Panc1 (cell line): ENCODE measurements at regions not wholly inside any gene's neighbourhood (a gene's known extent, or its start where the extent isn't known, plus 50 kb on each side); places are given as distances from the start of the nearest gene placed in this dataset.

Experiments used
- ATAC-seq: fragments of 200-7000 bp; cut with Tn5 transposase; 2 replicates; pipeline ENCODE4 v1.9.1; 2020; ENCODE audit warnings: mild to moderate bottlenecking, moderate library complexity
- BruUV-seq: library from RNA; stranded (reverse); fragments of 400-500 nt; replicated peaks from 2 replicates; lab custom pipeline; 2021; lab: Mats Ljungman, UMichigan
- CTCF ChIA-PET: fragments of 300-600 bp; sonication (Branson Sonifier 250); formaldehyde crosslinking; loops from one replicate; lab custom pipeline; 2022; ENCODE audit warnings: antibody characterized with exemption; lab: Charles Lee
- POLR2A ChIA-PET: fragments of 300-600 bp; sonication (Branson Sonifier 250); formaldehyde crosslinking; loops from one replicate; lab custom pipeline; 2022; ENCODE audit warnings: antibody characterized with exemption; lab: Charles Lee
- DNase-seq: peaks from one replicate; pipeline ENCODE4 v3.0.0-alpha.2; 2010; ENCODE audit warnings: low read depth, low spot score
- H3K27ac ChIP-seq: 2 replicates; pipeline ENCODE4 v1.5.1; 2011; ENCODE audit warnings: mild to moderate bottlenecking, low read length, inconsistent platforms
- H3K27me3 ChIP-seq: fragments of 200-500 bp; sonication (Bioruptor generic); 2 replicates; pipeline ENCODE4 v1.6.0; 2014; ENCODE audit warnings: low read length, inconsistent platforms; ENCODE audit not compliant: control insufficient read depth, insufficient read depth
- H3K36me3 ChIP-seq: fragments of 200-500 bp; sonication (Bioruptor generic); 2 replicates; pipeline ENCODE4 v1.5.1; 2014; ENCODE audit warnings: inconsistent platforms, mild to moderate bottlenecking, low read length, moderate library complexity; ENCODE audit not compliant: control insufficient read depth, insufficient read depth
- H3K4me1 ChIP-seq: 2 replicates; pipeline ENCODE4 v1.5.1; 2011; ENCODE audit warnings: inconsistent platforms, mild to moderate bottlenecking, low read length, moderate library complexity; ENCODE audit not compliant: control insufficient read depth, insufficient read depth
- H3K4me3 ChIP-seq, 2 experiments: 2 replicates each; pipeline ENCODE4 v1.5.1; 2011 to 2012; ENCODE audit warnings: low read depth in 2 of 2, low read length in 2 of 2, mild to moderate bottlenecking in 2 of 2, inconsistent platforms in 1 of 2, moderate library complexity in 1 of 2
- H3K9me3 ChIP-seq: fragments of 200-500 bp; sonication (Bioruptor generic); 2 replicates; pipeline ENCODE4 v1.5.1; 2014; ENCODE audit warnings: low read depth, mild to moderate bottlenecking, inconsistent platforms, low read length, moderate library complexity; ENCODE audit not compliant: control insufficient read depth, insufficient read depth
- POLR2AphosphoS5 ChIP-seq: IDR thresholded peaks from 2 replicates; pipeline ENCODE4 v1.6.1; 2012; ENCODE audit warnings: mild to moderate bottlenecking, low read depth, low read length, moderate library complexity
- SIN3A ChIP-seq: IDR thresholded peaks from 2 replicates; pipeline ENCODE4 v1.6.1; 2012; ENCODE audit warnings: low read depth, mild to moderate bottlenecking, low read length, moderate library complexity, borderline replicate concordance; ENCODE audit not compliant: insufficient read depth
- TCF7L2 ChIP-seq: IDR thresholded peaks from 2 replicates; pipeline ENCODE4 v1.6.1; 2011; ENCODE audit warnings: mild to moderate bottlenecking, low read depth, low read length, inconsistent platforms
- in situ Hi-C: cut with HindIII; loops from 2 replicates; pipeline ENCODE4 v1.10.0; 2016; ENCODE audit warnings: low sequenced_read_pairs, low pct_unique_long_range_greater_than_20kb
- intact Hi-C: fragments of 100-400 bp; cut with micrococcal nuclease; formaldehyde crosslinking; loops from one replicate; pipeline ENCODE4 v1.10.0; 2022; ENCODE audit not compliant: unreplicated experiment
- TF ChIP-seq, protein P1 (sequence below), 2 experiments: IDR thresholded peaks; 2 replicates each; pipeline ENCODE4 v1.6.1; 2011 to 2012; ENCODE audit warnings: low read depth in 2 of 2, control low read depth in 1 of 2, low read length in 1 of 2, mild to moderate bottlenecking in 1 of 2, moderate library complexity in 1 of 2; ENCODE audit not compliant: insufficient read depth in 1 of 2
- TF ChIP-seq, protein P2 (sequence below): fragments of 450-650 bp; IDR thresholded peaks from 2 replicates; pipeline ENCODE4 v1.5.1; 2017; ENCODE audit warnings: mild to moderate bottlenecking

DNA sequence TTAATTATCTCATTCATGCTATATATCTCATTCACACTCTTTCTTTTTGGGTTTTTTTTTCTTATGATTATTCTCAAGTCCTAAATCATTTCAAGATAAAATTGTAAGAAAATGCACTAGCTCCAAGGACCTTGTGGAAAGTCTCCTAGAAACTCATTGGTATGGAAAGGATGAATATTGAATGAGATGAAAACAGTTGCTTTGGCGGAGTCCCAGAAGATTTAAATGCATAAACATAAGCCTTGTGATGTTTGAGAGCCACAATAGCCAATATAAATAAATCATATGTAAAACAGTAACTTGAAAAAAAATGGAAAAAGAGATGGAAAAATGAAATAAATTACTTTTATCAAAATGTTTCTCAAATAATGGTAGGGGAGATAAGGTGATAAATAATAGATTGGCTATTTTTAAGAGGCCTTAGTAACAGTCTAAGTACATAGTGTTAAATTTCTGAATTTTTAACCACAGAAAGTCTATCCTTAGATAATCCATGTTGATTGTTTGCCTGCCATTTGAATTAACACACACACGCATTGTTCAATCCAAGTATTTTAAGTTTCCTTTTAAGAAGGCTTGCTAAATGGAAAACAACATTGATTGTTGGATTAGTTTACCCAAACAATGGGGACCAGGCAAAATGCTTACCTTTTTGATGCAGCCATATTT lies 81.1 kb upstream of the CD2AP start:
- DNase-seq (no peak), ATAC-seq (no peak)
- Histone ChIP-seq H3K36me3 (no peaks in the 10 kb centered on the region), H3K9me3 (no peaks in the 10 kb centered on the region), H3K27me3 (no peaks in the 10 kb centered on the region), H3K4me3 (no peak overlapping the region), H3K27ac (no peak overlapping the region), H3K4me1 (no peaks in the 10 kb centered on the region)
- BruUV-seq: no TSS peak
- intact Hi-C loops: no loop called here
- CTCF ChIA-PET: no interaction called here
- POLR2A ChIA-PET: no interaction called here
- in situ Hi-C loops: no loop called here
- TF ChIP-seq SIN3A: no peak
- TF ChIP-seq POLR2AphosphoS5: no peak
- TF ChIP-seq, protein P1, sequence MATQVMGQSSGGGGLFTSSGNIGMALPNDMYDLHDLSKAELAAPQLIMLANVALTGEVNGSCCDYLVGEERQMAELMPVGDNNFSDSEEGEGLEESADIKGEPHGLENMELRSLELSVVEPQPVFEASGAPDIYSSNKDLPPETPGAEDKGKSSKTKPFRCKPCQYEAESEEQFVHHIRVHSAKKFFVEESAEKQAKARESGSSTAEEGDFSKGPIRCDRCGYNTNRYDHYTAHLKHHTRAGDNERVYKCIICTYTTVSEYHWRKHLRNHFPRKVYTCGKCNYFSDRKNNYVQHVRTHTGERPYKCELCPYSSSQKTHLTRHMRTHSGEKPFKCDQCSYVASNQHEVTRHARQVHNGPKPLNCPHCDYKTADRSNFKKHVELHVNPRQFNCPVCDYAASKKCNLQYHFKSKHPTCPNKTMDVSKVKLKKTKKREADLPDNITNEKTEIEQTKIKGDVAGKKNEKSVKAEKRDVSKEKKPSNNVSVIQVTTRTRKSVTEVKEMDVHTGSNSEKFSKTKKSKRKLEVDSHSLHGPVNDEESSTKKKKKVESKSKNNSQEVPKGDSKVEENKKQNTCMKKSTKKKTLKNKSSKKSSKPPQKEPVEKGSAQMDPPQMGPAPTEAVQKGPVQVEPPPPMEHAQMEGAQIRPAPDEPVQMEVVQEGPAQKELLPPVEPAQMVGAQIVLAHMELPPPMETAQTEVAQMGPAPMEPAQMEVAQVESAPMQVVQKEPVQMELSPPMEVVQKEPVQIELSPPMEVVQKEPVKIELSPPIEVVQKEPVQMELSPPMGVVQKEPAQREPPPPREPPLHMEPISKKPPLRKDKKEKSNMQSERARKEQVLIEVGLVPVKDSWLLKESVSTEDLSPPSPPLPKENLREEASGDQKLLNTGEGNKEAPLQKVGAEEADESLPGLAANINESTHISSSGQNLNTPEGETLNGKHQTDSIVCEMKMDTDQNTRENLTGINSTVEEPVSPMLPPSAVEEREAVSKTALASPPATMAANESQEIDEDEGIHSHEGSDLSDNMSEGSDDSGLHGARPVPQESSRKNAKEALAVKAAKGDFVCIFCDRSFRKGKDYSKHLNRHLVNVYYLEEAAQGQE (IDR thresholded peaks at IDR 0.05; ENCODE audit: insufficient read depth in 1 of 2, low read depth in 2 of 2, low read length in 1 of 2): no peak
- TF ChIP-seq TCF7L2: no peak
- TF ChIP-seq, protein P2, sequence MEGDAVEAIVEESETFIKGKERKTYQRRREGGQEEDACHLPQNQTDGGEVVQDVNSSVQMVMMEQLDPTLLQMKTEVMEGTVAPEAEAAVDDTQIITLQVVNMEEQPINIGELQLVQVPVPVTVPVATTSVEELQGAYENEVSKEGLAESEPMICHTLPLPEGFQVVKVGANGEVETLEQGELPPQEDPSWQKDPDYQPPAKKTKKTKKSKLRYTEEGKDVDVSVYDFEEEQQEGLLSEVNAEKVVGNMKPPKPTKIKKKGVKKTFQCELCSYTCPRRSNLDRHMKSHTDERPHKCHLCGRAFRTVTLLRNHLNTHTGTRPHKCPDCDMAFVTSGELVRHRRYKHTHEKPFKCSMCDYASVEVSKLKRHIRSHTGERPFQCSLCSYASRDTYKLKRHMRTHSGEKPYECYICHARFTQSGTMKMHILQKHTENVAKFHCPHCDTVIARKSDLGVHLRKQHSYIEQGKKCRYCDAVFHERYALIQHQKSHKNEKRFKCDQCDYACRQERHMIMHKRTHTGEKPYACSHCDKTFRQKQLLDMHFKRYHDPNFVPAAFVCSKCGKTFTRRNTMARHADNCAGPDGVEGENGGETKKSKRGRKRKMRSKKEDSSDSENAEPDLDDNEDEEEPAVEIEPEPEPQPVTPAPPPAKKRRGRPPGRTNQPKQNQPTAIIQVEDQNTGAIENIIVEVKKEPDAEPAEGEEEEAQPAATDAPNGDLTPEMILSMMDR: no peak

DNA sequence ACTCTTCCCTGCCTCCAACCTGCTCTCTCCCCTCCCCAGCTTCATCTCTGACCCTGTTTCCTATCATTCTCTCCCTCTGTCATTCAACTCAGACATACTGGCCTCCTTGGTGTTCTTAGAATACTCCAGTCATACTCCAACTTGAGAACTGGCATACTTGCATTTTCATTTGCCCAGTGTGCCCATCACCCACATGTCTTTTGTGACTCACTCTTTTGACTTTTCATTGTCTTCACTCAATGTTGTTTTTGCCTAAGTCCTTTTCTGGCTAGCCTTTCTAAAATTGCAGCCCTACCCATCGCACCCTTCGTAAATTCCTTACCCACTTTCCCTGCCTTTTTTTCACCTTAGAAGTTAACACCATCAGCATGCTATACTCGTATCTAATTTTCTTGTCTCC lies 77.0 kb upstream of the CD2AP start:
- ChIA-PET CTCF (no interaction called here), POLR2A (no interaction called here)
- TF ChIP-seq, protein P2: no peak
- TF ChIP-seq POLR2AphosphoS5 (no peak), TCF7L2 (no peak), SIN3A (no peak)
- TF ChIP-seq, protein P1 (IDR thresholded peaks at IDR 0.05; ENCODE audit: insufficient read depth in 1 of 2, low read depth in 2 of 2, low read length in 1 of 2): no peak
- H3K4me1 ChIP-seq: no peaks in the 10 kb centered on the region
- DNase-seq: no peak
- no peak overlapping the region for H3K27ac ChIP-seq
- no TSS peak for BruUV-seq
- no peak for ATAC-seq
- H3K27me3 ChIP-seq: no peaks in the 10 kb centered on the region
- no peaks in the 10 kb centered on the region for H3K9me3 ChIP-seq
- no peak overlapping the region for H3K4me3 ChIP-seq
- no peaks in the 10 kb centered on the region for H3K36me3 ChIP-seq
- intact Hi-C loops (no loop called here), in situ Hi-C loops (no loop called here)
